Right lobe of liver (tissue), 6 donors: ENCODE measurements at regions not wholly inside any gene's neighbourhood (a gene's known extent, or its start where the extent isn't known, plus 50 kb on each side); places are given as distances from the start of the nearest gene placed in this dataset.

Experiments used
- ATAC-seq, 4 donors: fragments of 200-7000 bp; cut with Tn5 transposase; one replicate each; pipeline ENCODE4 v1.9.1; 2020; ENCODE audit warnings: mild to moderate bottlenecking in 4 of 4, moderate library complexity in 4 of 4
- DNase-seq, 3 donors: peaks; one replicate each; pipeline ENCODE4 v3.0.0-alpha.2; 2020
- H3K27ac ChIP-seq, 3 donors: fragments of 200-600 bp; one replicate each; pipeline ENCODE4 v1.8.0; 2022
- H3K27me3 ChIP-seq, 2 donors: fragments of 200-600 bp; one replicate each; pipeline ENCODE4 v1.8.0; 2022
- H3K36me3 ChIP-seq, 4 donors: fragments of 200-600 bp; sonication (generic) in 1 of 4; one replicate each; pipeline versions ENCODE4 v1.5.1 to v1.8.0; 2017 to 2022; ENCODE audit warnings: control low read depth in 1 of 4
- H3K4me1 ChIP-seq, 4 donors: fragments of 200-600 bp; sonication (generic) in 1 of 4; one replicate each; pipeline versions ENCODE4 v1.5.1 to v1.8.0; 2017 to 2022; ENCODE audit warnings: control low read depth in 1 of 4
- H3K4me3 ChIP-seq, 3 donors: fragments of 200-600 bp; one replicate each; pipeline ENCODE4 v1.8.0; 2022
- H3K9me3 ChIP-seq, 4 donors: fragments of 200-600 bp; sonication (generic) in 1 of 4; one replicate each; pipeline versions ENCODE4 v1.5.1 to v1.8.0; 2017 to 2022; ENCODE audit warnings: control low read depth in 1 of 4
- POLR2A ChIP-seq: fragments of 450-650 bp; IDR thresholded peaks from one replicate; pipeline ENCODE4 v1.6.1; 2017; ENCODE audit warnings: antibody characterized with exemption, mild to moderate bottlenecking
- WGBS: methylation state at CpG from one replicate; pipeline ENCODE4 v1.1.6; 2018; ENCODE audit warnings: low coverage, low lambda C conversion rate; ENCODE audit not compliant: insufficient coverage; ENCODE audit errors: missing lambda C conversion rate; 5-methylcytosine and 5-hydroxymethylcytosine counted together
- intact Hi-C, 2 donors: fragments of 100-400 bp; cut with DNase I; formaldehyde crosslinking; loops; one replicate each; pipeline versions ENCODE4 v1.11.2 to v1.14.1; 2022
- TF ChIP-seq, protein P1 (sequence below), 4 donors: fragments of 200-600 bp in 3 of 4; fragments of 450-650 bp in 1 of 4; IDR thresholded peaks; one replicate each; pipeline versions ENCODE4 v1.5.1 to v1.8.0; 2016 to 2022; ENCODE audit warnings: antibody characterized with exemption in 4 of 4, mild to moderate bottlenecking in 2 of 4
- donor health status: DM: no; HTN: yes; CAD: no.
- donor health status: DM: no; HTN: no; CAD: no.
- donor health status: DM: no; HTN: no; CAD: no.
- donor health status: DM: no; HTN: yes; CAD: no.
- donor health status: DM: no; HTN: yes; CAD: no.

GRCh38 chr21:27646691-27647090 lies 679.8 kb upstream of the ADAMTS5 start:
- no peak for TF ChIP-seq POLR2A
- TF ChIP-seq, protein P1, sequence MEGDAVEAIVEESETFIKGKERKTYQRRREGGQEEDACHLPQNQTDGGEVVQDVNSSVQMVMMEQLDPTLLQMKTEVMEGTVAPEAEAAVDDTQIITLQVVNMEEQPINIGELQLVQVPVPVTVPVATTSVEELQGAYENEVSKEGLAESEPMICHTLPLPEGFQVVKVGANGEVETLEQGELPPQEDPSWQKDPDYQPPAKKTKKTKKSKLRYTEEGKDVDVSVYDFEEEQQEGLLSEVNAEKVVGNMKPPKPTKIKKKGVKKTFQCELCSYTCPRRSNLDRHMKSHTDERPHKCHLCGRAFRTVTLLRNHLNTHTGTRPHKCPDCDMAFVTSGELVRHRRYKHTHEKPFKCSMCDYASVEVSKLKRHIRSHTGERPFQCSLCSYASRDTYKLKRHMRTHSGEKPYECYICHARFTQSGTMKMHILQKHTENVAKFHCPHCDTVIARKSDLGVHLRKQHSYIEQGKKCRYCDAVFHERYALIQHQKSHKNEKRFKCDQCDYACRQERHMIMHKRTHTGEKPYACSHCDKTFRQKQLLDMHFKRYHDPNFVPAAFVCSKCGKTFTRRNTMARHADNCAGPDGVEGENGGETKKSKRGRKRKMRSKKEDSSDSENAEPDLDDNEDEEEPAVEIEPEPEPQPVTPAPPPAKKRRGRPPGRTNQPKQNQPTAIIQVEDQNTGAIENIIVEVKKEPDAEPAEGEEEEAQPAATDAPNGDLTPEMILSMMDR (IDR thresholded peaks at IDR 0.05), result no peak
- H3K27me3 ChIP-seq, result no peaks in the 10 kb centered on the region
- ATAC-seq, result no peak

DNA sequence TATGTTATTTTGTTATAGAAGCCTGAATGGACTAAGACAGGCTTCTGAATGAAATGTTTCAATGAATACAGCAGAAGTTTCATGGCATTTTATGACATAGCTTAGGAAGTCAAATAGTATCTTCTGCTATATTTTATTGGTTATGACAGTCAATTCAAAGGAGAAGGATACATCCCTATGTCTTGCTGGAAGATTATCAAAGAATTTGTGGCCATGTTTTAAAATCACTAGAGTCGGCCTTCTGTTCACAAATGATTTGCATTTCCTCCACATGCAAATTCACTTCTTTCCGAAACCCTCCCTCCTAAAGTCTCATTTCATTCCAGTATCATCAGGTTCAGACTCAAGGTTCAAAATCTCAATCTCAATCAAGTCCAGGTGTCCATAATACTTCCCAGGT lies 679.2 kb upstream of the ADAMTS5 start:
- H3K9me3 ChIP-seq, result no peaks in the 10 kb centered on the region
- 49% methylated on average over 2 of the region's 2 CpGs for WGBS
- H3K36me3 ChIP-seq, result no peaks in the 10 kb centered on the region
- H3K4me3 ChIP-seq, result no peak overlapping the region
- TF ChIP-seq POLR2A, result no peak
- TF ChIP-seq, protein P1 (IDR thresholded peaks at IDR 0.05), result no peak
- H3K27ac ChIP-seq, result no peak overlapping the region
- no peaks in the 10 kb centered on the region for H3K27me3 ChIP-seq
- DNase-seq (no peak), ATAC-seq (no peak)
- intact Hi-C loops, result no loop called here
- H3K4me1 ChIP-seq, result no peaks in the 10 kb centered on the region

More at GRCh38 chr21:27646691-27647090, 679.8 kb upstream of the ADAMTS5 start:
- Histone ChIP-seq H3K4me3 (no peak overlapping the region), H3K36me3 (no peaks in the 10 kb centered on the region), H3K27ac (no peak overlapping the region), H3K4me1 (no peaks in the 10 kb centered on the region), H3K9me3 (no peaks in the 10 kb centered on the region)
- DNase-seq, result no peak
- intact Hi-C loops, result no loop called here

DNA sequence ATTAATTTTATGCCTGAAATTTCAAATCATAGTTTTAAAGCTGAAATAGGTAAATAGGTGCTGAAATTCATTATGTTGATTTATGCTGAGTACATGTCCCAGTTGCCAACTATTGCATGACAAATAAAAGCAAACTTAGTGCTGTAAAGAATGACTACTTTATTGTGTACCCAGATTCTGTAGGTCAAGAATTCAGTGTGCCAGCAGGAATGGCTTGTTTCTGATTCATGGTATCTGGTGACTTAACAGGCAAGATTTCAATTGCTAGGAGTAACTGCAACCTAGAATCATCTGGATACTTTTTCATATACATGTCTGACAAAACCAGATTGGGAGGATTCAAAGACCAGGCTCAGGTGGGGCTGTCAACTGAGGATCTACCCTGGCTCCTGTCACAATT lies 678.4 kb upstream of the ADAMTS5 start:
- intact Hi-C loops, result no loop called here
- no peaks in the 10 kb centered on the region for H3K9me3 ChIP-seq
- no peaks in the 10 kb centered on the region for H3K4me1 ChIP-seq
- H3K4me3 ChIP-seq, result no peak overlapping the region
- no peak overlapping the region for H3K27ac ChIP-seq
- no peaks in the 10 kb centered on the region for H3K36me3 ChIP-seq
- no peaks in the 10 kb centered on the region for H3K27me3 ChIP-seq
- TF ChIP-seq, protein P1 (IDR thresholded peaks at IDR 0.05), result no peak
- TF ChIP-seq POLR2A, result no peak
- DNase-seq (no peak), ATAC-seq (no peak)

- H3K4me1 ChIP-seq, result no peaks in the 10 kb centered on the region
- H3K4me3 ChIP-seq, result no peak overlapping the region
- H3K27ac ChIP-seq, result no peak overlapping the region
- no peaks in the 10 kb centered on the region for H3K36me3 ChIP-seq
- intact Hi-C loops, result no loop called here
- H3K27me3 ChIP-seq, result no peaks in the 10 kb centered on the region
- TF ChIP-seq POLR2A, result no peak
- TF ChIP-seq, protein P1 (IDR thresholded peaks at IDR 0.05), result no peak
- ATAC-seq (no peak), DNase-seq (no peak)
- 89% methylated on average over 1 of the region's 1 CpG for WGBS
- no peaks in the 10 kb centered on the region for H3K9me3 ChIP-seq
Observed at GRCh38 chr21:27643326-27643725, 676.4 kb upstream of the ADAMTS5 start.

DNA sequence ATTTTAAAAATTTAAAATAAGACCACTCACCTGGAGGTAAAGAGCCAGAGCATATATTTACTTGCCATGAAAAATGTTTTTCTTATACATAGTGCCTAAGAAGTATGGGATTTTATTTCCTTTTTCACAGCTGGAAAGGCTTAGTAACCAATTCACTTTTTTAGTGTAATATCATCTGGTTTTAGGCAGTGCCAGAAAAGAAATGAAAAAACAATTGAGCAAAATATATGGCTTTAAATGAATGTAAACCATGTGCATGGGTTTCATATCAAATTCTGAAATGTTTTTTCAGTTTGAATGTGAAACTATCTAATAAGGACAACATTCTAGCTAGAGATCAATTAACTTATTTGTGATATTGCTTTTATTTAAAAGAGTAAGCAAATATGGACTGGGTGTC lies 672.4 kb upstream of the ADAMTS5 start:
- Histone ChIP-seq H3K27me3 (no peaks in the 10 kb centered on the region), H3K4me3 (no peak overlapping the region), H3K36me3 (no peaks in the 10 kb centered on the region), H3K4me1 (no peaks in the 10 kb centered on the region), H3K27ac (no peak overlapping the region), H3K9me3 (no peaks in the 10 kb centered on the region)
- intact Hi-C loops, result no loop called here
- TF ChIP-seq, protein P1 (IDR thresholded peaks at IDR 0.05), result no peak
- no peak for TF ChIP-seq POLR2A
- DNase-seq (no peak), ATAC-seq (no peak)
